GM12864 (cell line): ENCODE measurements at regions not wholly inside any gene's neighbourhood (a gene's known extent, or its start where the extent isn't known, plus 50 kb on each side); places are given as distances from the start of the nearest gene placed in this dataset.

Source experiments
- DNase-seq: peaks from one replicate; pipeline ENCODE4 v3.0.0-alpha.2; 2011; ENCODE audit warnings: low read depth
- H3K4me3 ChIP-seq: 2 replicates; pipeline ENCODE4 v1.5.1; 2011; ENCODE audit warnings: mild to moderate bottlenecking, low read depth, low read length, control low read depth
- CTCF ChIP-seq: IDR thresholded peaks from 2 replicates; pipeline ENCODE4 v1.5.1; 2011; ENCODE audit warnings: low read depth, mild to moderate bottlenecking, moderate library complexity, low read length, control low read depth, inconsistent platforms; ENCODE audit errors: missing control alignments

DNA sequence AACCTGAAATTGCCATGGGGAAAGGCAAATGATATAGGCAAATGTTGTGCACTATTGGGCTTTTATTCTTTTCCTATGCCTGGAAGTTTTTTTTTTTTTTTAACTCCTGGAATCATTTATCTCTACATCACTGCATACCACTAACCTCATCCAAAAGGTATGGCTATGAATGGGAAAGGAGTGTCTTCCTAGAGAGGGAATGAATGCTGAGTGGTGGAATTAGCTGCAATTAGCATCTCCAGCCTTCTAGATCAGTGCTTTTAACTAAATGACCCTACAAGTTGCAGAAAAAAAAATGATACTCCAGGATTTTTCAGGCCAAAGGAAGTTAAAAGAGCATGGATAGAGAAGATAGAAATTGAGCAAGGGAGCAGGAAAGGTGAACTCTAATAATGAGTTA, 429.8 kb upstream of the PDZRN3 start:
- no peak for TF ChIP-seq CTCF
- DNase-seq, result no peak
- no peak overlapping the region for H3K4me3 ChIP-seq

- TF ChIP-seq CTCF, result no peak
- H3K4me3 ChIP-seq, result no peak overlapping the region
- no peak for DNase-seq
These were observed 429.3 kb upstream of the PDZRN3 start for GRCh38 chr3:74053970-74054516.

DNA sequence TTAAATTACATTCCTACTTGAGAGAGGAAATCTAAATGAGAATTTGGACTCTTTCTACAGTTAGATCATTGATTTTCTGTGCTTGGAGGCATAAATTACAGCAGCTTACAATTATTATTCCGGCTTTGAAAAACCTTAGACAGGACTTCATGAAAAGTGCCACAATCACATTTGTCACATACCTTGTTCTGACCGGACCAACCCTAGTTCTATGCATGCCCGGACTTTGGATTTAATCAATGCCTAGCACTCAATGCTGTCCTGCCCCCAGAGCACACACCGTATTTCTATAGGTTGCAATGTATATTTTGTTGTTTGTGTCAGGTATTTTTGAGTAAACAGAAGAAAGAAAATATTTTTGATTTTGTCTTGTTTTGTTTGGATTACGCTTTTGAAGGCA, 424.7 kb upstream of the PDZRN3 start:
- no peak overlapping the region for H3K4me3 ChIP-seq
- no peak for DNase-seq
- no peak for TF ChIP-seq CTCF

- H3K4me3 ChIP-seq, result no peak overlapping the region
- no peak for DNase-seq
- TF ChIP-seq CTCF, result no peak
These were observed 424.0 kb upstream of the PDZRN3 start for GRCh38 chr3:74048699-74049098.

GRCh38 chr3:74045000-74045399, 420.3 kb upstream of the PDZRN3 start:
- TF ChIP-seq CTCF, result no peak
- no peak overlapping the region for H3K4me3 ChIP-seq
- no peak for DNase-seq

- H3K4me3 ChIP-seq, result no peak overlapping the region
- DNase-seq, result no peak
- no peak for TF ChIP-seq CTCF
These were observed 416.4 kb upstream of the PDZRN3 start for GRCh38 chr3:74041068-74041675.

DNA sequence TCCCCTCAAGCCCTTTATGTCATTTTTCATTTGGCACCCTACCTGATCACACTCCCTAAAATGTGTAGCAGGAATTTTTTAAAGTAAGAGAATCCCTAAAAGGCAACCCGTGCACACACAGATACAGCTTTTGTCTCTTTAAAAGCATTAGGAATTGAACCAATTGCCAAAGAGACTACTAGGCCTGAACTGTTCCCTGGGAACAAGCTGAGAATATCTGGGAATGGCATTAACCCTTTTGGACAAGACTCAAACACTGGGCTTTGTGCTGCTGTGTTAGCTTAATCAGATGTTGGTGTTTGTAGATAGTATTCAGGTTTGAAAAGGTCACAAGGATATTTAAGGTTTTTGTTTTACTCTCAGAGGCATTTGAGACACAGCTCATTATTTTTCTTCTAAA, 414.4 kb upstream of the PDZRN3 start:
- no peak for DNase-seq
- TF ChIP-seq CTCF, result no peak
- no peak overlapping the region for H3K4me3 ChIP-seq
